Suprapubic skin (tissue), 4 donors: ENCODE measurements at regions not wholly inside any gene's neighbourhood (a gene's known extent, or its start where the extent isn't known, plus 50 kb on each side); places are given as distances from the start of the nearest gene placed in this dataset.

ENCODE experiments used
- EP300 ChIP-seq: sonication (generic); formaldehyde crosslinking; IDR thresholded peaks from one replicate; pipeline ENCODE4 v1.6.1; 2017; ENCODE audit warnings: antibody characterized with exemption
- POLR2A ChIP-seq, 2 donors: fragments of 450-650 bp; IDR thresholded peaks; one replicate each; pipeline ENCODE4 v1.6.1; 2017; ENCODE audit warnings: antibody characterized with exemption in 2 of 2, mild to moderate bottlenecking in 2 of 2, moderate library complexity in 2 of 2
- POLR2AphosphoS5 ChIP-seq, 3 donors: sonication (generic); formaldehyde crosslinking; IDR thresholded peaks; one replicate each; pipeline ENCODE4 v1.6.1; 2017; ENCODE audit warnings: antibody characterized with exemption in 3 of 3
- TF ChIP-seq, protein P1 (sequence below), 2 donors: fragments of 200-600 bp in 1 of 2; fragments of 450-650 bp in 1 of 2; sonication (generic) in 1 of 2; IDR thresholded peaks; one replicate each; pipeline ENCODE4 v1.5.1; 2016 to 2019; ENCODE audit warnings: antibody characterized with exemption in 2 of 2, mild to moderate bottlenecking in 1 of 2, moderate library complexity in 1 of 2

- TF ChIP-seq, protein P1, sequence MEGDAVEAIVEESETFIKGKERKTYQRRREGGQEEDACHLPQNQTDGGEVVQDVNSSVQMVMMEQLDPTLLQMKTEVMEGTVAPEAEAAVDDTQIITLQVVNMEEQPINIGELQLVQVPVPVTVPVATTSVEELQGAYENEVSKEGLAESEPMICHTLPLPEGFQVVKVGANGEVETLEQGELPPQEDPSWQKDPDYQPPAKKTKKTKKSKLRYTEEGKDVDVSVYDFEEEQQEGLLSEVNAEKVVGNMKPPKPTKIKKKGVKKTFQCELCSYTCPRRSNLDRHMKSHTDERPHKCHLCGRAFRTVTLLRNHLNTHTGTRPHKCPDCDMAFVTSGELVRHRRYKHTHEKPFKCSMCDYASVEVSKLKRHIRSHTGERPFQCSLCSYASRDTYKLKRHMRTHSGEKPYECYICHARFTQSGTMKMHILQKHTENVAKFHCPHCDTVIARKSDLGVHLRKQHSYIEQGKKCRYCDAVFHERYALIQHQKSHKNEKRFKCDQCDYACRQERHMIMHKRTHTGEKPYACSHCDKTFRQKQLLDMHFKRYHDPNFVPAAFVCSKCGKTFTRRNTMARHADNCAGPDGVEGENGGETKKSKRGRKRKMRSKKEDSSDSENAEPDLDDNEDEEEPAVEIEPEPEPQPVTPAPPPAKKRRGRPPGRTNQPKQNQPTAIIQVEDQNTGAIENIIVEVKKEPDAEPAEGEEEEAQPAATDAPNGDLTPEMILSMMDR (IDR thresholded peaks at IDR 0.05), result no peak
- no peak for TF ChIP-seq POLR2AphosphoS5 (IDR thresholded peaks at IDR 0.05)
- TF ChIP-seq POLR2A (IDR thresholded peaks at IDR 0.05), result no peak
- no peak for TF ChIP-seq EP300
Measured at GRCh38 chr20:22062874-22063273, 357.4 kb downstream of the PAX1 start.
